RPMI8226 (cell line): ENCODE measurements at regions not wholly inside any gene's neighbourhood (a gene's known extent, or its start where the extent isn't known, plus 50 kb on each side); places are given as distances from the start of the nearest gene placed in this dataset.

Source experiments
- DNase-seq: peaks from one replicate; pipeline ENCODE4 v3.0.0-alpha.2; 2015

- no peak for DNase-seq
These were observed 82.8 kb downstream of the INHBB start for GRCh38 chr2:120428748-120429147.

DNA sequence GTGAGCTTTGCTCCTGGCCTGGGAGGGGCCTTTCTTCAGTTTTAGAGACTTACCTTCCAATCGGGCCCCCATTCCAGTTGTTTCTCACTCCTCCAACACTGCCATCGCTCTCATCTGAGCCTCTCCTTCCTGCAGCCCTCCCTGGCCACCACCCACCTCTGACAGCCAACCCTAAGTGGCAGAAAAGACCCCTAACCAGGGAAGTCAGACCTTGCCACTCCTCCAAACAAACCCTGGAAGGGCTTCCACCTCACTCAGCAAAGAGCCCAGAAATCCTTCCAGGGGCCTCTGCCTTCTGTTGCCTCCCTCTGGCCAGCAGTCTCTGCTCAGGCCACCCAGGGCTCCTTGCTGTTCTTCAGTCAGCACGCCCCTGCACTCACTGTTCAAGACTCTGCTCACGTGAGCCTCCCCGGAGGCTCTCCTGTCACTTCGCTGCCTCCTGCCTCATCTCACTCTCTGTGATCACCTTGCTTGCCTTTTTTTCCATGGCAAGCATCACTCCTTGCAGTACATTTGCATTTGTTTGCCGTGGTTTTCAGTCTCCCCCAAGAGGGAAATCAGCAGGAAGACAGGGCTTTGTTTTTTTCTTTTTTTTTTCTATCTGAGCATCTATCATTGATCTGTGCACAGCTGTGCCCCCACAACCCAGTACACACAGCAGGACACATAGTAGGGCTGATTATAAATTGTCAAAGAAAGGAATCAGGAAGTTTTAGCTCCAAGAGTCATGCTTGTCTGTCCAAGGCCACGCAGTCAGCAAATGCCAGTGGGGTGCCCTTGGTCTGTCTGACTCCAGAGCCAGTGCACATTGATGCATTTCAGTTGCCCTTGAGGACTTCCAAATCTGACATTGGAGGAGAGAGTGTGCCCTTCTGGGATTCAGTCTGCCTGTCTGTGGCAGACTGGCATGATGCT, 83.9 kb downstream of the INHBB start:
- no peak for DNase-seq

DNA sequence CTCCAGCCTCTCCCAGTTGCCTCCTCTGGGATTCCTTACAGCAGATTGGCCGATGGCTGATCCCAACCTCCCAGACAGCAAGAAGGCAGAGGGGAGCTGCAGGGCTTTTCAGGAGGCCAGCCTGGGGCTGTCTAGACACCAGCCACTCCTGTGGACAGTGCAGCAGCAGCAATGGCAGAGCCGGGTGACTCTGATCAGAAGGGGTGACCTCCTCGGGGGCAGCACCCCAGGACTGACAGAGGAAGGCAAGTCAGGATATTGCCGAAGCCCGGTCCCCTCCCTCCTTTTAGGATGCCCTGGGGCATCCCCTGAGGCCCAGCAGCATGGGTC, 84.5 kb downstream of the INHBB start:
- DNase-seq = no peak

GRCh38 chr2:120430957-120431356, 85.0 kb downstream of the INHBB start:
- no peak for DNase-seq

- no peak for DNase-seq
These were observed 85.7 kb downstream of the INHBB start for GRCh38 chr2:120431386-120432292.

DNA sequence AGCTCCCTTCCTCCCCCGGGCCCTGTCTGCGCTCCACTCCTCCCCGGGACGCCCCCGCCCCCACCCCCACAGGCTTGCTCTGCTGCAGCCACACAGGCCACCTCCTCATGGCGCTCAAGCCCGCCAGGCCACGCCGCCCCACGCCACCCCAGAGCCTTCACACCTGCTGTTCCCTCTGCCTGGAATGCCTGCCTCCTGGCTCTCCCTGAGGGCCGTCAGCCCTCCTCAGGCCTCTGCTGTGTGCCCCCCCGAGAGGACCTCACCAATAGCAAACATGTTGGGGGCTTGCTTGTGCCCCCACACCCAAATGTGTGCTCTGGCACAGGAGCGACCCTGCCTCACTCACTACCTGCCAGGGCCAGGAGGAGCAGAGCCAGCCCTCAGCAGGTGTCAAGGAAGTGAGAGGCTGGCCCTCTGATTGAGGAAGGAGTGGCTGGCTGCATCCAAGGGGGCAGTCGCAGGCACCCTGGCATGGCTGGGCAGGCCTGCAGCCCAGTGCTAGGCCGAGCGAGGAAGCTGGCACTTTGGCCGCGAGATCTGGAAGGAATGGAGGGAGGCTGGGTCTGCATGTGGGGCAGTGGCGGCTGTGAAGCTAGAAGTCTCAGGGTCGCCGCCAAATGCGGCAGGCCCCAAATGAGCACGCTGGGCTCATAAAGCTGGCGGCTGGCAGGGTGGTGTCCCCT, 86.5 kb downstream of the INHBB start:
- no peak for DNase-seq

DNA sequence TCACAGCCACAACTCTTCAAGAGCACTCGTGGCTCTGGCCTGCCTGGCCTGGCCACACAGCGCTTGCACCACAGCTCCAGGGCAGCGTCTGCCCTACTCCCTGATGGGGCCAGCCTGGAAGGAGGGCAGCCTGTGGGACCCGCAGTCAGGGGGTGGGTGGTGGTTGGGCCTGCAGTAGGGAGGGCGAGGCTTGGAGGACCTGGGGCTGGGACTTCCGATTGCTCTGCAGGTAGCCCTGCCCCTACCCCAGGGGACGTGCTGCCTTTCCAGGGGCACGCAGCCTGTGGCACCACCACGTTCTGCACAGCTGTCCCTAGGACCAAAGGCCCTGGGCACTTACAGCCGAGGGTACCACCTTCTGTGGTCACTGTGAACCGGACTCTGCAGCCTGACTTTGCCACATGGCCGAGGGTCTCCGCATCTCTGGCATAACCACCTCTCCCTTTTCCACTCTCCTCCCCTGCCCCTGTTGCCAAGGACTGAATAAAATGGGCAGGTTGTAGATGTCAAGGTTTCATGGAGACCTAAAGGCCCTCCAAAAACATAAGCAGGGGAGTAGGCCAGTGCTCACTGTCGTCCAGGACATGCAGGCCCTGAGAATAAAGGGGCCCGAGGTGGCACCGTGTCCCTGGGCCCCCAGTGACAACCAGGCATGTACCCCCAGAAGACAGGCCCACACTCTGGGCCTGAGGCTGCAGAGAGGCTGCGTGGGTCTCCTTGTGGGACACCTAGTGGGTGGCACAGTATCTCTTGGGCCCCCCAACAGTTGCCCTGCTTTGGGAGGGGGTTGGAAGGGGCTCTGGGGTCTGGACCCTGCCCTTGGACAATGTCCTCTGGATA, 87.3 kb downstream of the INHBB start:
- DNase-seq = no peak

- DNase-seq = no peak
These were observed 87.9 kb downstream of the INHBB start for GRCh38 chr2:120433816-120434290.

DNA sequence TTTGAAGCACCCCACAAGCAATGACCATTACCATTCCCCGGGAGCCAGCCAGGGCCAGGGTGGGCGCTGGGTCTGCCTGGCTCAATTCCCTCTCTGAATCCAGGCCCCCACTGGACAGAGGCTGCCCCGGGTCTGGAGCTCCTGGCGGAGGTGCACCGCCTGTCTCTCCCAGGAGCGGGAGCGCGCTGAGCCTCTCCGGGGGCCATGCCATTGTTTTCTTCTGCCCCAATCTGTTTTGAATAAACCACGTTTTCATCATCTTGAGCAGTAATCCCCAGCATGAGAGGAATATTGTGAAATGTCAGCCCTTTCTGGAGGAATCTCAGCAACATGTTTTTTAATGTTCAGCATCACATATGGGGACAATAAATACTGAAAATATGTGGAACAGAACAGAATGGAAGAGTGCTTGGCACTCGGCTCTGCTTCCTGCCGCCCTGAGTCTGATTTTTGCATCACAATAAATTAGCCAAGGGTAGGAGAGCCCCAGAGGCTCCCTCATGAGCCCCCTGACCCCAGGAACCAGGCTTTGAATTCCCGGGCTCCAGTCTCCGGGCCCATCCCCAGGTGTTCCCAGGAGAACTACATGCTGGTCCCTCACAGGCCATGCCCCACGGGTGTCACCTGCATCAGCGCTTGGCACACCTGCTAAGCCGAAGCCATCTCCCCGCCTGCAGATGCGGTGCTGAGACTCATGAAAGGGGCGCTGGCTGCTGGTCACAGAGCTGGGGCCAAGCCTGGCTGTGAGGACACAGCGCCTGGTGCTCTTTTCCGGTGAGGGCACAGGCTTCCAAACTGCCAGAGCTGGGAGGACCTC, 88.8 kb downstream of the INHBB start:
- DNase-seq = no peak

- no peak for DNase-seq
These were observed 89.9 kb downstream of the INHBB start for GRCh38 chr2:120435671-120436459.

- no peak for DNase-seq
These were observed 90.5 kb downstream of the INHBB start for GRCh38 chr2:120436460-120436739.

- peak; percentile 53 for DNase-seq
These were observed 91.1 kb downstream of the INHBB start for GRCh38 chr2:120436885-120437603.

DNA sequence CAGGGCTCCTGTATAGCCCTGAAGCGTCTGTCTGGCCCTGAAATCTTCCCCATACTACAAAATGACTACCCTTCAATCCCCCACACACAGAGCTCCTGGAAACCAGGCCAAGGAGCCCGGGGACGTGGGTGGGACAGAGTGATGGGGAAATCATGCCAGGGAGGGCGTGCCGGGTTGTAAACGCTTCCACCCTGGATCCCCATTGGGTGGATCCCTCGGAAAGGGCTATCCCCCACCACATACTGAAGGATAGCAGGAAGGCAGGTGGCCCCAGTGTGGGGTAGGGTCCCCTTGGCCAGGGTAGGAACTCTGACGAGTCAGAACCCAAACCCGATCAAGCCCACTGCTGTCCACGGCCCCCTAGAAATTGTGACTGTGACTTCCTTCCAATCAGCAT, 91.7 kb downstream of the INHBB start:
- no peak for DNase-seq

GRCh38 chr2:120438301-120439066, 92.5 kb downstream of the INHBB start:
- DNase-seq = no peak

- no peak for DNase-seq
These were observed 93.1 kb downstream of the INHBB start for GRCh38 chr2:120439067-120439368.

DNA sequence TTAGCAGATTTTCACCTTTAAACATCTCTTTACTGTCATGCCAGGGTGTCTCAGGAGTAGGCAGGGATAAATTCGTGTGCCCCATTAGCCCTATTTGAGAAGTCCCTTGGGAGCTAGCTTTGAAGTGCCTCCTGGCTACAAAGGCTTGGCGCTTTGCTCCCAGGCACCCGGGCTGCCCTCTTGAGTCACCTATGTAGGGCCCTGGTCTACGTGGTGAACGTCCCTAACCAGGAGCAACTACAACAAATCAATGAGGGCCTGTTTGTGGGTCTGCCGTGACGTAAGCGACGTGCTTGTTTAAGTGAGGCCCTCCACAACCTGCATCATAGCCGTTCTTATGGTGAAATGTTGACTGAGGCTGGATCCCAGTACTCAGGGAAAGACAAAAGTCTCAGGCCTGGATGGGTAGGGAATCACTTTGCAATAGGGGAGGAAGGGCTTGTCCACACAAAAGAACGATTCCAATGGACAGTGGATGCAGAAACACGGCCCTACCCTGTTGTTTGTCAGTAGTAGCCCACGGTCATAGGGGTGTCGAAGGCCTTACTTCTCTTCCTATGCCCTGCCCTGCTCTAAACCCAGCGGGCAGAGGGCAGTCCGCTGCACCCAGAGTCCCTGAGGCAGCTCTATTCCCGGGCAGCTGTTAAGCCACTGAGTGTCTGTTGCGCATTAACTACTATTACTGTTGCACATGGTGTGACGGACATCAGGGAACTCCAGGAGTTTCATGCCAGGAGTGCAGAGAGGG, 93.9 kb downstream of the INHBB start:
- DNase-seq = no peak

GRCh38 chr2:120440521-120441350, 94.8 kb downstream of the INHBB start:
- DNase-seq = no peak

DNA sequence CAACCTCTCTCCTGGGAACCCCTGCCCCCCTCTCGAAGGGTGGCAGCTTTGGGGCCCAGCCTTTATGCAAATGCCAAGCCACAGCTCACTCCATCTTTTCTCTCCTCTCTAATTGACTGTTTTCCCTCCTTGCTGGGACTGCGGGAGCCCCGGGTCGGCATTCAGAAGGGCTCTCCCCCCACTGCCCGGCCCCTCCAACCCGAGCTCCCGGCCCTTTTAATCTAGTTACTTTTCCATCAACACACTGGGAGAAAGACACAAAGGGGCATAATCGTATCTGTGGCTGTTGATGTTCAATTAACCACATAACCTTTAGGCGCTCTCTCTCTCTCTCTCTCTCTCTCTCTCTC, 95.4 kb downstream of the INHBB start:
- no peak for DNase-seq
